DMS153 (cell line): ENCODE measurements at regions not wholly inside any gene's neighbourhood (a gene's known extent, or its start where the extent isn't known, plus 50 kb on each side); places are given as distances from the start of the nearest gene placed in this dataset.
"Not testable (repeated sequence)": the region's sequence is repeated elsewhere in the genome, so short reads cannot be mapped to it uniquely, and the experiment has no call there.

Experiments
- DNase-seq: peaks from one replicate; lab custom pipeline; 2025; lab: John Stamatoyannopoulos, UW

- not testable (repeated sequence) for DNase-seq
Observed at GRCh38 chr9:2279138-2279537, 264.0 kb downstream of the SMARCA2 start.

GRCh38 chr9:2281031-2281802 is 266.1 kb downstream of the SMARCA2 start:
- no peak for DNase-seq

- no peak for DNase-seq
Observed at GRCh38 chr9:2281803-2282185, 266.6 kb downstream of the SMARCA2 start.

- DNase-seq, result no peak
Observed at GRCh38 chr9:2284770-2285169, 269.6 kb downstream of the SMARCA2 start.

GRCh38 chr9:2285416-2286332 is 270.5 kb downstream of the SMARCA2 start:
- DNase-seq, result peak; percentile 50

GRCh38 chr9:2286333-2286705 is 271.2 kb downstream of the SMARCA2 start:
- DNase-seq, result no peak

GRCh38 chr9:2286825-2287455 is 271.8 kb downstream of the SMARCA2 start:
- no peak for DNase-seq

- DNase-seq, result no peak
Observed at GRCh38 chr9:2288309-2288708, 273.2 kb downstream of the SMARCA2 start.

GRCh38 chr9:2289263-2289662 is 274.1 kb downstream of the SMARCA2 start:
- no peak for DNase-seq

GRCh38 chr9:2290382-2290781 is 275.2 kb downstream of the SMARCA2 start:
- DNase-seq, result peak; percentile 33

GRCh38 chr9:2291980-2292704 is 277.0 kb downstream of the SMARCA2 start:
- DNase-seq, result peak; percentile 95

- DNase-seq, result no peak
Observed at GRCh38 chr9:2292733-2293132, 277.6 kb downstream of the SMARCA2 start.

- DNase-seq, result no peak
Observed at GRCh38 chr9:2297771-2298170, 282.6 kb downstream of the SMARCA2 start.

GRCh38 chr9:2298217-2298616 is 283.1 kb downstream of the SMARCA2 start:
- peak; percentile 32 for DNase-seq

GRCh38 chr9:2299156-2299842 is 284.2 kb downstream of the SMARCA2 start:
- peak; percentile 100 for DNase-seq

- DNase-seq, result peak; percentile 34
Observed at GRCh38 chr9:2299843-2300205, 284.7 kb downstream of the SMARCA2 start.

- DNase-seq, result no peak
Observed at GRCh38 chr9:2300325-2300724, 285.2 kb downstream of the SMARCA2 start.

GRCh38 chr9:2302606-2303005 is 287.5 kb downstream of the SMARCA2 start:
- DNase-seq, result no peak

- no peak for DNase-seq
Observed at GRCh38 chr9:2303056-2303455, 287.9 kb downstream of the SMARCA2 start.

- DNase-seq, result no peak
Observed at GRCh38 chr9:2307480-2307879, 292.3 kb downstream of the SMARCA2 start.

- no peak for DNase-seq
Observed at GRCh38 chr9:2311920-2312319, 296.8 kb downstream of the SMARCA2 start.
